Right lobe of liver (tissue), 6 donors: ENCODE measurements at regions not wholly inside any gene's neighbourhood (a gene's known extent, or its start where the extent isn't known, plus 50 kb on each side); places are given as distances from the start of the nearest gene placed in this dataset.

ENCODE experiments used
- ATAC-seq, 4 donors: fragments of 200-7000 bp; cut with Tn5 transposase; one replicate each; pipeline ENCODE4 v1.9.1; 2020; ENCODE audit warnings: mild to moderate bottlenecking in 4 of 4, moderate library complexity in 4 of 4
- DNase-seq, 3 donors: peaks; one replicate each; pipeline ENCODE4 v3.0.0-alpha.2; 2020
- H3K27ac ChIP-seq, 3 donors: fragments of 200-600 bp; one replicate each; pipeline ENCODE4 v1.8.0; 2022
- H3K27me3 ChIP-seq, 2 donors: fragments of 200-600 bp; one replicate each; pipeline ENCODE4 v1.8.0; 2022
- H3K36me3 ChIP-seq, 4 donors: fragments of 200-600 bp; sonication (generic) in 1 of 4; one replicate each; pipeline versions ENCODE4 v1.5.1 to v1.8.0; 2017 to 2022; ENCODE audit warnings: control low read depth in 1 of 4
- H3K4me1 ChIP-seq, 4 donors: fragments of 200-600 bp; sonication (generic) in 1 of 4; one replicate each; pipeline versions ENCODE4 v1.5.1 to v1.8.0; 2017 to 2022; ENCODE audit warnings: control low read depth in 1 of 4
- H3K4me3 ChIP-seq, 3 donors: fragments of 200-600 bp; one replicate each; pipeline ENCODE4 v1.8.0; 2022
- H3K9me3 ChIP-seq, 4 donors: fragments of 200-600 bp; sonication (generic) in 1 of 4; one replicate each; pipeline versions ENCODE4 v1.5.1 to v1.8.0; 2017 to 2022; ENCODE audit warnings: control low read depth in 1 of 4
- POLR2A ChIP-seq: fragments of 450-650 bp; IDR thresholded peaks from one replicate; pipeline ENCODE4 v1.6.1; 2017; ENCODE audit warnings: antibody characterized with exemption, mild to moderate bottlenecking
- WGBS: methylation state at CpG from one replicate; pipeline ENCODE4 v1.1.6; 2018; ENCODE audit warnings: low coverage, low lambda C conversion rate; ENCODE audit not compliant: insufficient coverage; ENCODE audit errors: missing lambda C conversion rate; 5-methylcytosine and 5-hydroxymethylcytosine counted together
- intact Hi-C, 2 donors: fragments of 100-400 bp; cut with DNase I; formaldehyde crosslinking; loops; one replicate each; pipeline versions ENCODE4 v1.11.2 to v1.14.1; 2022
- TF ChIP-seq, protein P1 (sequence below), 4 donors: fragments of 200-600 bp in 3 of 4; fragments of 450-650 bp in 1 of 4; IDR thresholded peaks; one replicate each; pipeline versions ENCODE4 v1.5.1 to v1.8.0; 2016 to 2022; ENCODE audit warnings: antibody characterized with exemption in 4 of 4, mild to moderate bottlenecking in 2 of 4
- donor health status: DM: no; HTN: yes; CAD: no.
- donor health status: DM: no; HTN: no; CAD: no.
- donor health status: DM: no; HTN: no; CAD: no.
- donor health status: DM: no; HTN: yes; CAD: no.
- donor health status: DM: no; HTN: yes; CAD: no.

- Histone ChIP-seq H3K36me3 (no peaks in the 10 kb centered on the region), H3K27me3 (no peaks in the 10 kb centered on the region), H3K27ac (no peak overlapping the region), H3K9me3 (no peaks in the 10 kb centered on the region), H3K4me1 (no peaks in the 10 kb centered on the region), H3K4me3 (no peak overlapping the region)
- intact Hi-C loops, result no loop called here
- ATAC-seq (no peak), DNase-seq (no peak)
- no peak for TF ChIP-seq POLR2A
- TF ChIP-seq, protein P1, sequence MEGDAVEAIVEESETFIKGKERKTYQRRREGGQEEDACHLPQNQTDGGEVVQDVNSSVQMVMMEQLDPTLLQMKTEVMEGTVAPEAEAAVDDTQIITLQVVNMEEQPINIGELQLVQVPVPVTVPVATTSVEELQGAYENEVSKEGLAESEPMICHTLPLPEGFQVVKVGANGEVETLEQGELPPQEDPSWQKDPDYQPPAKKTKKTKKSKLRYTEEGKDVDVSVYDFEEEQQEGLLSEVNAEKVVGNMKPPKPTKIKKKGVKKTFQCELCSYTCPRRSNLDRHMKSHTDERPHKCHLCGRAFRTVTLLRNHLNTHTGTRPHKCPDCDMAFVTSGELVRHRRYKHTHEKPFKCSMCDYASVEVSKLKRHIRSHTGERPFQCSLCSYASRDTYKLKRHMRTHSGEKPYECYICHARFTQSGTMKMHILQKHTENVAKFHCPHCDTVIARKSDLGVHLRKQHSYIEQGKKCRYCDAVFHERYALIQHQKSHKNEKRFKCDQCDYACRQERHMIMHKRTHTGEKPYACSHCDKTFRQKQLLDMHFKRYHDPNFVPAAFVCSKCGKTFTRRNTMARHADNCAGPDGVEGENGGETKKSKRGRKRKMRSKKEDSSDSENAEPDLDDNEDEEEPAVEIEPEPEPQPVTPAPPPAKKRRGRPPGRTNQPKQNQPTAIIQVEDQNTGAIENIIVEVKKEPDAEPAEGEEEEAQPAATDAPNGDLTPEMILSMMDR (IDR thresholded peaks at IDR 0.05), result no peak
- 13% methylated on average over 1 of the region's 1 CpG for WGBS
Measured at GRCh38 chr15:79527821-79528220, 95.7 kb downstream of the MINAR1 start.

- H3K4me3 ChIP-seq, result no peak overlapping the region
- no peaks in the 10 kb centered on the region for H3K9me3 ChIP-seq
- no peak for ATAC-seq
- H3K27ac ChIP-seq, result no peak overlapping the region
- intact Hi-C loops, result no loop called here
- DNase-seq, result no peak
- 71% methylated on average over 7 of the region's 8 CpGs for WGBS
- no peak for TF ChIP-seq POLR2A
- TF ChIP-seq, protein P1 (IDR thresholded peaks at IDR 0.05), result no peak
- H3K27me3 ChIP-seq, result no peaks in the 10 kb centered on the region
- H3K4me1 ChIP-seq, result no peaks in the 10 kb centered on the region
- H3K36me3 ChIP-seq, result no peaks in the 10 kb centered on the region
Measured at GRCh38 chr15:79529157-79529785, 97.1 kb downstream of the MINAR1 start.

GRCh38 chr15:79535536-79535935 lies 103.4 kb downstream of the MINAR1 start:
- DNase-seq, result no peak
- WGBS, result 82% methylated on average over 3 of the region's 3 CpGs
- no peak for ATAC-seq
- Histone ChIP-seq H3K27ac (no peak overlapping the region), H3K4me3 (no peak overlapping the region), H3K9me3 (no peaks in the 10 kb centered on the region), H3K27me3 (no peaks in the 10 kb centered on the region), H3K36me3 (no peaks in the 10 kb centered on the region), H3K4me1 (no peaks in the 10 kb centered on the region)
- no peak for TF ChIP-seq POLR2A
- TF ChIP-seq, protein P1 (IDR thresholded peaks at IDR 0.05), result no peak
- intact Hi-C loops, result no loop called here

GRCh38 chr15:79538527-79538926 lies 106.4 kb downstream of the MINAR1 start:
- H3K27ac ChIP-seq, result no peak overlapping the region
- H3K9me3 ChIP-seq, result no peaks in the 10 kb centered on the region
- no peaks in the 10 kb centered on the region for H3K36me3 ChIP-seq
- WGBS, result 70% methylated on average over 1 of the region's 5 CpGs
- H3K4me3 ChIP-seq, result no peak overlapping the region
- ATAC-seq (no peak), DNase-seq (no peak)
- no peak for TF ChIP-seq POLR2A
- TF ChIP-seq, protein P1 (IDR thresholded peaks at IDR 0.05), result no peak
- H3K4me1 ChIP-seq, result no peaks in the 10 kb centered on the region
- H3K27me3 ChIP-seq, result no peaks in the 10 kb centered on the region
- intact Hi-C loops, result no loop called here

DNA sequence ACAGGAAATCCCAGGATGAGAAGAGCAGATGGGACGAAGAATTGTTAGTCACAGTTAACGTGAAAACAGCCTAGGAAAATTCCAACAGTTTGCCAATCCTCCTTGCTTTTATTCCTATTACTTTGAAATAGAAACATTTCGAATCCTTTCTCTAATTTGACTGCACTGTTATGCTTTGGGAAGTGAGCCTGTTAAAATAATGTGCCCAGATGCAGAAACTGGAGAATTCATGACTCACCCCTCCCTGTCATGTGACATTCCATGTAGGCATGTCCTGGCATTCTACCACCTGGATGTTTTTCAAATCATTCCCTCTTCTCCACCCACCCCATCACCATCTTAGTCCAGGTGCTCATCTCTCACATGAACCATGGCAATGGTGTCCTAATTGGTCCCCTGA lies 107.3 kb downstream of the MINAR1 start:
- no peak for ATAC-seq
- H3K27me3 ChIP-seq, result no peaks in the 10 kb centered on the region
- H3K27ac ChIP-seq, result no peak overlapping the region
- intact Hi-C loops, result no loop called here
- no peak overlapping the region for H3K4me3 ChIP-seq
- H3K36me3 ChIP-seq, result no peaks in the 10 kb centered on the region
- no peaks in the 10 kb centered on the region for H3K9me3 ChIP-seq
- TF ChIP-seq, protein P1 (IDR thresholded peaks at IDR 0.05), result no peak
- TF ChIP-seq POLR2A, result no peak
- no peak for DNase-seq
- 70% methylated on average over 3 of the region's 3 CpGs for WGBS
- H3K4me1 ChIP-seq, result no peaks in the 10 kb centered on the region
